ENCODE measurements at regions not wholly inside any gene's neighbourhood (a gene's known extent, or its start where the extent isn't known, plus 50 kb on each side); places are given as distances from the start of the nearest gene placed in this dataset.
A peak's percentile ranks its signal among the peaks of the same experiment; 100 is the strongest.

GRCh38 chr16:73252446-73252845 lies 204.5 kb upstream of the ZFHX3 start:
- no peaks in the 10 kb centered on the region for H3K36me3 ChIP-seq (ENCODE audit: control insufficient read depth in 4 of 4, insufficient read depth in 4 of 4, low read length in 3 of 4)
- ChIA-PET CTCF (no interaction called here), POLR2A (no interaction called here)
- peaks cover 0 to 4% (median 0%) of the 10 kb centered on the region in 5 experiments for H3K9me3 ChIP-seq (ENCODE audit: control extremely low read depth in 1 of 5, control insufficient read depth in 4 of 5, insufficient read depth in 2 of 5, low read depth in 1 of 5, low read length in 4 of 5)
- 41% methylated on average over 10 of the region's 10 CpGs for WGBS (ENCODE audit: insufficient coverage)
- peak in 2 of 3 donors; percentile 8 to 15 for DNase-seq
- no peak overlapping the region for H3K4me3 ChIP-seq (ENCODE audit: control insufficient read depth in 1 of 7, extremely low read depth in 1 of 7, insufficient read depth in 4 of 7, low read depth in 2 of 7, low read length in 6 of 7)
- H3K27ac ChIP-seq (ENCODE audit: insufficient read depth in 1 of 2, low read depth in 1 of 2, low read length in 2 of 2, poor library complexity in 1 of 2, severe bottlenecking in 2 of 2), result no peak overlapping the region
- H3K27me3 ChIP-seq (replicated peaks in 2 of 5; ENCODE audit: control insufficient read depth in 4 of 5, insufficient read depth in 5 of 5, low read length in 4 of 5), result no peaks in the 10 kb centered on the region
- H3K4me1 ChIP-seq (ENCODE audit: control extremely low read depth in 1 of 4, control insufficient read depth in 4 of 4, insufficient read depth in 4 of 4, low read length in 3 of 4), result no peaks in the 10 kb centered on the region

GRCh38 chr16:73251608-73252007 lies 203.7 kb upstream of the ZFHX3 start:
- DNase-seq, result no peak
- Histone ChIP-seq H3K36me3 (ENCODE audit: control insufficient read depth in 4 of 4, insufficient read depth in 4 of 4, low read length in 3 of 4) (no peaks in the 10 kb centered on the region), H3K27me3 (replicated peaks in 2 of 5; ENCODE audit: control insufficient read depth in 4 of 5, insufficient read depth in 5 of 5, low read length in 4 of 5) (no peaks in the 10 kb centered on the region), H3K9me3 (ENCODE audit: control extremely low read depth in 1 of 5, control insufficient read depth in 4 of 5, insufficient read depth in 2 of 5, low read depth in 1 of 5, low read length in 4 of 5) (peaks cover 0 to 4% (median 0%) of the 10 kb centered on the region in 5 experiments), H3K4me3 (ENCODE audit: control insufficient read depth in 1 of 7, extremely low read depth in 1 of 7, insufficient read depth in 4 of 7, low read depth in 2 of 7, low read length in 6 of 7) (no peak overlapping the region), H3K27ac (ENCODE audit: insufficient read depth in 1 of 2, low read depth in 1 of 2, low read length in 2 of 2, poor library complexity in 1 of 2, severe bottlenecking in 2 of 2) (no peak overlapping the region), H3K4me1 (ENCODE audit: control extremely low read depth in 1 of 4, control insufficient read depth in 4 of 4, insufficient read depth in 4 of 4, low read length in 3 of 4) (no peaks in the 10 kb centered on the region)
- ChIA-PET POLR2A (no interaction called here), CTCF (interaction anchor here (0.6 kb wide), 1 partner anchor 221 kb away, joined by 3 read pairs; no protein-coding TSS in a partner anchor)
- 100% methylated on average over 1 of the region's 7 CpGs for WGBS (ENCODE audit: insufficient coverage)

- CTCF ChIA-PET, result no interaction called here
- no peak for DNase-seq
- Histone ChIP-seq H3K36me3 (ENCODE audit: control insufficient read depth in 4 of 4, insufficient read depth in 4 of 4, low read length in 3 of 4) (no peaks in the 10 kb centered on the region), H3K4me1 (ENCODE audit: control extremely low read depth in 1 of 4, control insufficient read depth in 4 of 4, insufficient read depth in 4 of 4, low read length in 3 of 4) (no peaks in the 10 kb centered on the region), H3K27me3 (replicated peaks in 2 of 5; ENCODE audit: control insufficient read depth in 4 of 5, insufficient read depth in 5 of 5, low read length in 4 of 5) (peaks cover 0 to 2% (median 0%) of the 10 kb centered on the region in 5 experiments), H3K9me3 (ENCODE audit: control extremely low read depth in 1 of 5, control insufficient read depth in 4 of 5, insufficient read depth in 2 of 5, low read depth in 1 of 5, low read length in 4 of 5) (peaks cover 0 to 2% (median 0%) of the 10 kb centered on the region in 5 experiments), H3K4me3 (ENCODE audit: control insufficient read depth in 1 of 7, extremely low read depth in 1 of 7, insufficient read depth in 4 of 7, low read depth in 2 of 7, low read length in 6 of 7) (no peak overlapping the region), H3K27ac (ENCODE audit: insufficient read depth in 1 of 2, low read depth in 1 of 2, low read length in 2 of 2, poor library complexity in 1 of 2, severe bottlenecking in 2 of 2) (no peak overlapping the region)
- 100% methylated on average over 4 of the region's 4 CpGs for WGBS (ENCODE audit: insufficient coverage)
- POLR2A ChIA-PET, result no interaction called here
Measured at GRCh38 chr16:73248316-73248715, 200.4 kb upstream of the ZFHX3 start.

GRCh38 chr16:73240920-73241319 lies 193.0 kb upstream of the ZFHX3 start:
- peaks cover 0 to 2% (median 0%) of the 10 kb centered on the region in 5 experiments for H3K27me3 ChIP-seq (replicated peaks in 2 of 5; ENCODE audit: control insufficient read depth in 4 of 5, insufficient read depth in 5 of 5, low read length in 4 of 5)
- H3K9me3 ChIP-seq (ENCODE audit: control extremely low read depth in 1 of 5, control insufficient read depth in 4 of 5, insufficient read depth in 2 of 5, low read depth in 1 of 5, low read length in 4 of 5), result no peaks in the 10 kb centered on the region
- no peaks in the 10 kb centered on the region for H3K36me3 ChIP-seq (ENCODE audit: control insufficient read depth in 4 of 4, insufficient read depth in 4 of 4, low read length in 3 of 4)
- ChIA-PET POLR2A (no interaction called here), CTCF (no interaction called here)
- no peak for DNase-seq
- no peak overlapping the region for H3K4me3 ChIP-seq (ENCODE audit: control insufficient read depth in 1 of 7, extremely low read depth in 1 of 7, insufficient read depth in 4 of 7, low read depth in 2 of 7, low read length in 6 of 7)
- H3K27ac ChIP-seq (ENCODE audit: insufficient read depth in 1 of 2, low read depth in 1 of 2, low read length in 2 of 2, poor library complexity in 1 of 2, severe bottlenecking in 2 of 2), result no peak overlapping the region
- H3K4me1 ChIP-seq (ENCODE audit: control extremely low read depth in 1 of 4, control insufficient read depth in 4 of 4, insufficient read depth in 4 of 4, low read length in 3 of 4), result no peaks in the 10 kb centered on the region
- whole genome bisulfite sequencing (ENCODE audit: insufficient coverage), result 85% methylated on average over 4 of the region's 4 CpGs

GRCh38 chr16:73237601-73238000 lies 189.7 kb upstream of the ZFHX3 start:
- no peak overlapping the region for H3K4me3 ChIP-seq (ENCODE audit: control insufficient read depth in 1 of 7, extremely low read depth in 1 of 7, insufficient read depth in 4 of 7, low read depth in 2 of 7, low read length in 6 of 7)
- no peaks in the 10 kb centered on the region for H3K36me3 ChIP-seq (ENCODE audit: control insufficient read depth in 4 of 4, insufficient read depth in 4 of 4, low read length in 3 of 4)
- 92% methylated on average over 2 of the region's 4 CpGs for WGBS (ENCODE audit: insufficient coverage)
- no peak overlapping the region for H3K27ac ChIP-seq (ENCODE audit: insufficient read depth in 1 of 2, low read depth in 1 of 2, low read length in 2 of 2, poor library complexity in 1 of 2, severe bottlenecking in 2 of 2)
- H3K4me1 ChIP-seq (ENCODE audit: control extremely low read depth in 1 of 4, control insufficient read depth in 4 of 4, insufficient read depth in 4 of 4, low read length in 3 of 4), result no peaks in the 10 kb centered on the region
- H3K27me3 ChIP-seq (replicated peaks in 2 of 5; ENCODE audit: control insufficient read depth in 4 of 5, insufficient read depth in 5 of 5, low read length in 4 of 5), result no peaks in the 10 kb centered on the region
- CTCF ChIA-PET, result no interaction called here
- no peak for DNase-seq
- H3K9me3 ChIP-seq (ENCODE audit: control extremely low read depth in 1 of 5, control insufficient read depth in 4 of 5, insufficient read depth in 2 of 5, low read depth in 1 of 5, low read length in 4 of 5), result no peaks in the 10 kb centered on the region
- POLR2A ChIA-PET, result no interaction called here

- ChIA-PET POLR2A (no interaction called here), CTCF (no interaction called here)
- Histone ChIP-seq H3K9me3 (ENCODE audit: control extremely low read depth in 1 of 5, control insufficient read depth in 4 of 5, insufficient read depth in 2 of 5, low read depth in 1 of 5, low read length in 4 of 5) (no peaks in the 10 kb centered on the region), H3K27me3 (replicated peaks in 2 of 5; ENCODE audit: control insufficient read depth in 4 of 5, insufficient read depth in 5 of 5, low read length in 4 of 5) (no peaks in the 10 kb centered on the region), H3K27ac (ENCODE audit: insufficient read depth in 1 of 2, low read depth in 1 of 2, low read length in 2 of 2, poor library complexity in 1 of 2, severe bottlenecking in 2 of 2) (no peak overlapping the region), H3K4me1 (ENCODE audit: control extremely low read depth in 1 of 4, control insufficient read depth in 4 of 4, insufficient read depth in 4 of 4, low read length in 3 of 4) (no peaks in the 10 kb centered on the region), H3K36me3 (ENCODE audit: control insufficient read depth in 4 of 4, insufficient read depth in 4 of 4, low read length in 3 of 4) (no peaks in the 10 kb centered on the region), H3K4me3 (ENCODE audit: control insufficient read depth in 1 of 7, extremely low read depth in 1 of 7, insufficient read depth in 4 of 7, low read depth in 2 of 7, low read length in 6 of 7) (no peak overlapping the region)
- DNase-seq, result no peak
- WGBS (ENCODE audit: insufficient coverage), result 100% methylated on average over 2 of the region's 5 CpGs
Measured at GRCh38 chr16:73234496-73234895, 186.6 kb upstream of the ZFHX3 start.

- H3K9me3 ChIP-seq (ENCODE audit: control extremely low read depth in 1 of 5, control insufficient read depth in 4 of 5, insufficient read depth in 2 of 5, low read depth in 1 of 5, low read length in 4 of 5), result no peaks in the 10 kb centered on the region
- no peak overlapping the region for H3K27ac ChIP-seq (ENCODE audit: insufficient read depth in 1 of 2, low read depth in 1 of 2, low read length in 2 of 2, poor library complexity in 1 of 2, severe bottlenecking in 2 of 2)
- no peaks in the 10 kb centered on the region for H3K36me3 ChIP-seq (ENCODE audit: control insufficient read depth in 4 of 4, insufficient read depth in 4 of 4, low read length in 3 of 4)
- H3K4me3 ChIP-seq (ENCODE audit: control insufficient read depth in 1 of 7, extremely low read depth in 1 of 7, insufficient read depth in 4 of 7, low read depth in 2 of 7, low read length in 6 of 7), result no peak overlapping the region
- CTCF ChIA-PET, result interaction anchor here (0.7 kb wide), 1 partner anchor 150 kb away, joined by 3 read pairs; no protein-coding TSS in a partner anchor
- DNase-seq, result peak in 1 of 3 donors; percentile 11
- H3K27me3 ChIP-seq (replicated peaks in 2 of 5; ENCODE audit: control insufficient read depth in 4 of 5, insufficient read depth in 5 of 5, low read length in 4 of 5), result no peaks in the 10 kb centered on the region
- POLR2A ChIA-PET, result no interaction called here
- 89% methylated on average over 7 of the region's 11 CpGs for WGBS (ENCODE audit: insufficient coverage)
- no peaks in the 10 kb centered on the region for H3K4me1 ChIP-seq (ENCODE audit: control extremely low read depth in 1 of 4, control insufficient read depth in 4 of 4, insufficient read depth in 4 of 4, low read length in 3 of 4)
Measured at GRCh38 chr16:73233846-73234424, 186.0 kb upstream of the ZFHX3 start.

Measured in common myeloid progenitor, CD34-positive (primary cell).